DND-41 (cell line): ENCODE measurements at regions not wholly inside any gene's neighbourhood (a gene's known extent, or its start where the extent isn't known, plus 50 kb on each side); places are given as distances from the start of the nearest gene placed in this dataset.

Experiments
- ATAC-seq: fragments of 200-7000 bp; cut with Tn5 transposase; 3 replicates; pipeline ENCODE4 v1.9.1; 2021; ENCODE audit warnings: low read depth; ENCODE audit not compliant: insufficient read depth
- DNase-seq: peaks from one replicate; pipeline ENCODE4 v3.0.0-alpha.2; 2020
- H2AFZ ChIP-seq: 2 replicates; pipeline ENCODE4 v1.6.0; 2012; ENCODE audit warnings: low read depth, low read length
- H3K27ac ChIP-seq: 2 replicates; pipeline ENCODE4 v1.5.1; 2012; ENCODE audit warnings: low read length, inconsistent platforms
- H3K27me3 ChIP-seq: fragments of 200-600 bp; sonication (generic); 2 replicates; pipeline ENCODE4 v1.6.0; 2012; ENCODE audit warnings: low read length, mild to moderate bottlenecking, inconsistent platforms; ENCODE audit not compliant: insufficient read depth, poor library complexity
- H3K36me3 ChIP-seq: 2 replicates; pipeline ENCODE4 v1.5.1; 2012; ENCODE audit warnings: low read length, inconsistent platforms; ENCODE audit not compliant: insufficient read depth
- H3K4me1 ChIP-seq: 2 replicates; pipeline ENCODE4 v1.5.1; 2012; ENCODE audit warnings: mild to moderate bottlenecking, low read length; ENCODE audit not compliant: insufficient read depth
- H3K4me2 ChIP-seq: 2 replicates; pipeline ENCODE4 v1.6.0; 2012; ENCODE audit warnings: mild to moderate bottlenecking, moderate library complexity, low read length, inconsistent platforms; ENCODE audit not compliant: insufficient read depth
- H3K4me3 ChIP-seq, 2 experiments: fragments of 200-600 bp in 1 of 2; shearing (Covaris generic) in 1 of 2; 2 replicates each; pipeline ENCODE4 v1.5.1; 2012 to 2016; ENCODE audit warnings: inconsistent platforms in 2 of 2, low read length in 2 of 2, mild to moderate bottlenecking in 2 of 2, low read depth in 1 of 2, moderate library complexity in 1 of 2
- H3K79me2 ChIP-seq: 2 replicates; pipeline ENCODE4 v1.6.0; 2012; ENCODE audit warnings: low read length, inconsistent platforms; ENCODE audit not compliant: insufficient read depth
- H3K9ac ChIP-seq: 2 replicates; pipeline ENCODE4 v1.6.0; 2012; ENCODE audit warnings: low read depth, mild to moderate bottlenecking, inconsistent platforms, low read length, moderate library complexity
- H3K9me3 ChIP-seq: 2 replicates; pipeline ENCODE4 v1.5.1; 2012; ENCODE audit warnings: low read length, moderate library complexity, mild to moderate bottlenecking, inconsistent platforms; ENCODE audit not compliant: insufficient read depth, severe bottlenecking
- H4K20me1 ChIP-seq: 2 replicates; pipeline ENCODE4 v1.6.0; 2012; ENCODE audit warnings: low read length; ENCODE audit not compliant: insufficient read depth
- EZH2 ChIP-seq: IDR thresholded peaks from 3 replicates; pipeline ENCODE4 v1.6.1; 2012; ENCODE audit warnings: borderline replicate concordance, low read depth, mild to moderate bottlenecking, moderate library complexity, low read length, inconsistent platforms; ENCODE audit not compliant: severe bottlenecking
- TF ChIP-seq, protein P1 (sequence below): IDR thresholded peaks from 2 replicates; pipeline ENCODE4 v1.5.1; 2012; ENCODE audit warnings: borderline replicate concordance, low read length, moderate library complexity, mild to moderate bottlenecking; ENCODE audit not compliant: poor library complexity, severe bottlenecking; ENCODE audit errors: extremely low read depth

DNA sequence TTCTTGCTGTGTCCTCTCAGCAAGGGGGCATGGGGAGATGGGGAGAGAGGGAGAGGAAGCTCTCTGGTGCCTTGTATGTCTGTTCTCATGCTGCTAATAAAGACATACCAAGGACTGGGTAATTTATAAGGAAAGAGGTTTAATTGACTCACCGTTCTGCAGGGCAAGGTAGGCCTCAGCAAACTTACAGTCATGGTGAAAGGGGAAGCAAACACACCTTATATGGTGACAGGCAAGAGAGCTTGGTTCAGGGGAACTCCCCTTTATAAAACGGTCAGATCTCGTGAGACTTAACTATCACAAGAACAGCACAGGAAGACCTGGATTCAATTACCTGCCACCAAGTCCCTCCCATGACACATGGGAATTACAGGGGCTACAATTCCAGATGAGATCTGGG is 464.7 kb upstream of the CELF2 start:
- no peak overlapping the region for H3K4me2 ChIP-seq
- DNase-seq (no peak), ATAC-seq (no peak)
- H3K9me3 ChIP-seq: no peaks in the 10 kb centered on the region
- H3K27ac ChIP-seq: no peak overlapping the region
- TF ChIP-seq, protein P1, sequence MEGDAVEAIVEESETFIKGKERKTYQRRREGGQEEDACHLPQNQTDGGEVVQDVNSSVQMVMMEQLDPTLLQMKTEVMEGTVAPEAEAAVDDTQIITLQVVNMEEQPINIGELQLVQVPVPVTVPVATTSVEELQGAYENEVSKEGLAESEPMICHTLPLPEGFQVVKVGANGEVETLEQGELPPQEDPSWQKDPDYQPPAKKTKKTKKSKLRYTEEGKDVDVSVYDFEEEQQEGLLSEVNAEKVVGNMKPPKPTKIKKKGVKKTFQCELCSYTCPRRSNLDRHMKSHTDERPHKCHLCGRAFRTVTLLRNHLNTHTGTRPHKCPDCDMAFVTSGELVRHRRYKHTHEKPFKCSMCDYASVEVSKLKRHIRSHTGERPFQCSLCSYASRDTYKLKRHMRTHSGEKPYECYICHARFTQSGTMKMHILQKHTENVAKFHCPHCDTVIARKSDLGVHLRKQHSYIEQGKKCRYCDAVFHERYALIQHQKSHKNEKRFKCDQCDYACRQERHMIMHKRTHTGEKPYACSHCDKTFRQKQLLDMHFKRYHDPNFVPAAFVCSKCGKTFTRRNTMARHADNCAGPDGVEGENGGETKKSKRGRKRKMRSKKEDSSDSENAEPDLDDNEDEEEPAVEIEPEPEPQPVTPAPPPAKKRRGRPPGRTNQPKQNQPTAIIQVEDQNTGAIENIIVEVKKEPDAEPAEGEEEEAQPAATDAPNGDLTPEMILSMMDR: no peak
- no peak for TF ChIP-seq EZH2
- H3K27me3 ChIP-seq: peaks cover 2% of the 10 kb centered on the region
- H4K20me1 ChIP-seq: no peaks in the 10 kb centered on the region
- no peak overlapping the region for H2AFZ ChIP-seq
- H3K4me3 ChIP-seq: no peak overlapping the region
- no peaks in the 10 kb centered on the region for H3K79me2 ChIP-seq
- H3K4me1 ChIP-seq: no peaks in the 10 kb centered on the region
- no peaks in the 10 kb centered on the region for H3K36me3 ChIP-seq
- H3K9ac ChIP-seq: no peak overlapping the region

DNA sequence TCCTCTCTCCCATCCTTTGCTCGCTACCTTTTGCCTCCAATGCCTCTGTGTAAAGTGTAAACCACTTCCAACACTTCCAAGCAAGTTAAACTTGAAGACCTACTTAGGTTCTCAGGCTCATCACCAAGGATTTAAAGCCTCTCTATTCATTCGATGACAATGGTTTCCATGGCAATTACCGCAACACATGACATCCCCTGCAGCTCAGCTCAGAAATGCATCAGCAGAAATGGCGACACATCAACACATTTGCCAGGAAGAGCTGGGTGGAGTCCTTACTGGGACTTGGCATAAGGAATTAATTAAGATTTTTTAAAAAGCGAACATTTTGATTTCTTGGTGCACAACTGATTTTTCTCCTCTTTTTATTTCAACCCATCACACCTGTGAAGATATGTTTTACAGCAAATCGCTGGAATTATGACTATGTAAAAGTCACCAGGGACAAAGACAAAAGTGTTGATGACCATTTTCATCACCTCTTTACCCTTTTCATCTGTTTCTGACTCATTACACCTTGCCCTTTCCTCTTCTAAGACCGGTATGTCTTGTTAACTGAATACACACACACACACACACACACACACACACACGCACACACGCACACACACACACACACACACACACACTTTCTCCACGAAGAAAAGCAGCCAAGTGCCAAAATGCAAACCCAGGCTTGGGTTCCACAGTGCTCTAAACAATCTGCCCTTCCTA is 453.4 kb upstream of the CELF2 start:
- Histone ChIP-seq H4K20me1 (no peaks in the 10 kb centered on the region), H3K27ac (no peak overlapping the region), H3K79me2 (no peaks in the 10 kb centered on the region), H3K27me3 (peaks cover 5% of the 10 kb centered on the region), H3K9ac (no peak overlapping the region), H3K36me3 (no peaks in the 10 kb centered on the region), H3K4me3 (no peak overlapping the region), H3K9me3 (no peaks in the 10 kb centered on the region), H3K4me1 (no peaks in the 10 kb centered on the region), H2AFZ (no peak overlapping the region), H3K4me2 (no peak overlapping the region)
- TF ChIP-seq, protein P1: no peak
- TF ChIP-seq EZH2: no peak
- ATAC-seq: no peak
- no peak for DNase-seq

DNA sequence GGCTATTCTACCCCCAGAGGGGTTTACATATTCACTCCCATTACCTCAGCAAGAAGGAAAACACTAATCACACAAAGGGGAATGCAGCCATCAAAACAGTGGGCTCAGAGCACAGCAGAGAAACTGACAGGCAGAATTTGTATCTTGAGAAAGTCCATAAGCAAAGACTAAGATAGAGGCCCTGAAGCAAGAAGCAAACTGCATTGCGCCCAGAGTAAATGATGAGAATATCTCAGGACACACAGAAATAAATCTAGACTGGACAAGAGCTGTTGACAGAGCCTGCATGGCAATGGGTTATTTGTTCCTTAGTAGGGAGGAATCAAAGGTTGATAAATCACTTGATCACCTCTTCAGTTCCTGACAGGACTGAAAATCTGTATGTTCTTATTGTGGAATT is 440.7 kb upstream of the CELF2 start:
- no peak overlapping the region for H3K4me3 ChIP-seq
- H3K36me3 ChIP-seq: no peaks in the 10 kb centered on the region
- ATAC-seq (no peak), DNase-seq (no peak)
- H2AFZ ChIP-seq: no peak overlapping the region
- no peak overlapping the region for H3K9ac ChIP-seq
- H3K4me2 ChIP-seq: no peak overlapping the region
- no peak overlapping the region for H3K27ac ChIP-seq
- H3K9me3 ChIP-seq: no peaks in the 10 kb centered on the region
- H3K4me1 ChIP-seq: no peaks in the 10 kb centered on the region
- no peak for TF ChIP-seq EZH2
- TF ChIP-seq, protein P1: no peak
- H4K20me1 ChIP-seq: no peaks in the 10 kb centered on the region
- H3K27me3 ChIP-seq: no peaks in the 10 kb centered on the region
- no peaks in the 10 kb centered on the region for H3K79me2 ChIP-seq
